Central memory CD8-positive, alpha-beta T cell (primary cell): ENCODE measurements at regions not wholly inside any gene's neighbourhood (a gene's known extent, or its start where the extent isn't known, plus 50 kb on each side); places are given as distances from the start of the nearest gene placed in this dataset.

ENCODE experiments used
- ATAC-seq: fragments of 150-1000 bp; cut with Tn5 transposase; replicated peaks from 2 replicates; pipeline ENCODE4 v1.10.0; 2022; ENCODE audit warnings: mild to moderate bottlenecking, moderate FRiP score, moderate number of reproducible peaks; ENCODE audit not compliant: poor library complexity, severe bottlenecking; ENCODE audit errors: extremely low read depth
- DNase-seq, 2 donors: peaks; one replicate each; pipeline ENCODE4 v3.0.0; 2021; ENCODE audit warnings: low spot score in 2 of 2
- H3K27ac Mint-ChIP-seq: one replicate; pipeline ENCODE4 v1.8.0; 2022; ENCODE audit warnings: low read depth, mild to moderate bottlenecking, moderate library complexity, mixed read lengths
- H3K27me3 Mint-ChIP-seq: one replicate; pipeline ENCODE4 v1.8.0; 2022; ENCODE audit warnings: mixed read lengths
- H3K36me3 Mint-ChIP-seq: one replicate; pipeline ENCODE4 v1.8.0; 2022; ENCODE audit warnings: mild to moderate bottlenecking, moderate library complexity, mixed read lengths; ENCODE audit not compliant: insufficient read depth
- H3K4me1 Mint-ChIP-seq: one replicate; pipeline ENCODE4 v1.8.0; 2022; ENCODE audit warnings: mixed read lengths
- H3K4me3 Mint-ChIP-seq: one replicate; pipeline ENCODE4 v1.8.0; 2022; ENCODE audit warnings: mild to moderate bottlenecking, moderate library complexity, mixed read lengths
- H3K9me3 Mint-ChIP-seq: one replicate; pipeline ENCODE4 v1.8.0; 2022; ENCODE audit warnings: mixed read lengths

- Mint-ChIP-seq H3K4me3 (no peak overlapping the region), H3K27ac (no peak overlapping the region), H3K36me3 (no peaks in the 10 kb centered on the region), H3K27me3 (no peaks in the 10 kb centered on the region), H3K9me3 (peaks cover 24% of the 10 kb centered on the region), H3K4me1 (no peaks in the 10 kb centered on the region)
- DNase-seq (no peak), ATAC-seq (no peak)
These were observed 476.9 kb downstream of the TBC1D32 start for GRCh38 chr6:120857422-120857821.

- Mint-ChIP-seq H3K4me1 (no peaks in the 10 kb centered on the region), H3K27me3 (no peaks in the 10 kb centered on the region), H3K36me3 (no peaks in the 10 kb centered on the region), H3K4me3 (no peak overlapping the region), H3K9me3 (peaks cover 13% of the 10 kb centered on the region), H3K27ac (no peak overlapping the region)
- DNase-seq (no peak), ATAC-seq (no peak)
These were observed 479.7 kb downstream of the TBC1D32 start for GRCh38 chr6:120854583-120854982.

GRCh38 chr6:120853489-120853888, 480.8 kb downstream of the TBC1D32 start:
- H3K27ac Mint-ChIP-seq, result no peak overlapping the region
- no peaks in the 10 kb centered on the region for H3K4me1 Mint-ChIP-seq
- no peak for DNase-seq
- peaks cover 9% of the 10 kb centered on the region for H3K9me3 Mint-ChIP-seq
- H3K4me3 Mint-ChIP-seq, result no peak overlapping the region
- H3K27me3 Mint-ChIP-seq, result no peaks in the 10 kb centered on the region
- H3K36me3 Mint-ChIP-seq, result no peaks in the 10 kb centered on the region
- ATAC-seq, result no peak

GRCh38 chr6:120852293-120852849, 481.9 kb downstream of the TBC1D32 start:
- Mint-ChIP-seq H3K27me3 (no peaks in the 10 kb centered on the region), H3K4me1 (no peaks in the 10 kb centered on the region), H3K27ac (no peak overlapping the region), H3K36me3 (no peaks in the 10 kb centered on the region), H3K9me3 (no peaks in the 10 kb centered on the region), H3K4me3 (no peak overlapping the region)
- DNase-seq (no peak), ATAC-seq (peak; percentile 6)

GRCh38 chr6:120826253-120826652, 508.0 kb downstream of the TBC1D32 start:
- no peak for ATAC-seq
- no peak for DNase-seq
- Mint-ChIP-seq H3K9me3 (no peaks in the 10 kb centered on the region), H3K4me1 (no peaks in the 10 kb centered on the region), H3K4me3 (no peak overlapping the region), H3K36me3 (no peaks in the 10 kb centered on the region), H3K27ac (no peak overlapping the region), H3K27me3 (no peaks in the 10 kb centered on the region)

GRCh38 chr6:120816794-120817193, 517.5 kb downstream of the TBC1D32 start:
- Mint-ChIP-seq H3K9me3 (peaks cover 27% of the 10 kb centered on the region), H3K27ac (no peak overlapping the region), H3K36me3 (peaks cover 1% of the 10 kb centered on the region), H3K4me3 (no peak overlapping the region), H3K27me3 (no peaks in the 10 kb centered on the region), H3K4me1 (no peaks in the 10 kb centered on the region)
- DNase-seq, result no peak
- ATAC-seq, result no peak

- no peaks in the 10 kb centered on the region for H3K4me1 Mint-ChIP-seq
- no peaks in the 10 kb centered on the region for H3K27me3 Mint-ChIP-seq
- H3K9me3 Mint-ChIP-seq, result peaks cover 14% of the 10 kb centered on the region
- ATAC-seq (no peak), DNase-seq (no peak)
- H3K4me3 Mint-ChIP-seq, result no peak overlapping the region
- H3K36me3 Mint-ChIP-seq, result no peaks in the 10 kb centered on the region
- no peak overlapping the region for H3K27ac Mint-ChIP-seq
These were observed 529.0 kb downstream of the TBC1D32 start for GRCh38 chr6:120805276-120805675.

GRCh38 chr6:120804612-120805011, 529.7 kb downstream of the TBC1D32 start:
- H3K27ac Mint-ChIP-seq, result no peak overlapping the region
- no peaks in the 10 kb centered on the region for H3K4me1 Mint-ChIP-seq
- H3K36me3 Mint-ChIP-seq, result no peaks in the 10 kb centered on the region
- no peaks in the 10 kb centered on the region for H3K27me3 Mint-ChIP-seq
- H3K4me3 Mint-ChIP-seq, result no peak overlapping the region
- no peak for DNase-seq
- no peak for ATAC-seq
- H3K9me3 Mint-ChIP-seq, result peaks cover 14% of the 10 kb centered on the region

- Mint-ChIP-seq H3K4me1 (no peaks in the 10 kb centered on the region), H3K27me3 (no peaks in the 10 kb centered on the region), H3K4me3 (no peak overlapping the region), H3K9me3 (no peaks in the 10 kb centered on the region), H3K27ac (no peak overlapping the region), H3K36me3 (no peaks in the 10 kb centered on the region)
- DNase-seq (no peak), ATAC-seq (no peak)
These were observed 547.6 kb downstream of the TBC1D32 start for GRCh38 chr6:120786682-120787081.

- ATAC-seq (no peak), DNase-seq (no peak)
- H3K36me3 Mint-ChIP-seq, result no peaks in the 10 kb centered on the region
- no peaks in the 10 kb centered on the region for H3K9me3 Mint-ChIP-seq
- no peak overlapping the region for H3K27ac Mint-ChIP-seq
- H3K4me1 Mint-ChIP-seq, result no peaks in the 10 kb centered on the region
- H3K4me3 Mint-ChIP-seq, result no peak overlapping the region
- no peaks in the 10 kb centered on the region for H3K27me3 Mint-ChIP-seq
These were observed 548.0 kb downstream of the TBC1D32 start for GRCh38 chr6:120786256-120786655.

- H3K4me3 Mint-ChIP-seq, result no peak overlapping the region
- H3K4me1 Mint-ChIP-seq, result no peaks in the 10 kb centered on the region
- H3K9me3 Mint-ChIP-seq, result no peaks in the 10 kb centered on the region
- H3K27ac Mint-ChIP-seq, result no peak overlapping the region
- no peaks in the 10 kb centered on the region for H3K36me3 Mint-ChIP-seq
- no peaks in the 10 kb centered on the region for H3K27me3 Mint-ChIP-seq
- DNase-seq, result no peak
- no peak for ATAC-seq
These were observed 548.7 kb downstream of the TBC1D32 start for GRCh38 chr6:120785459-120786086.

- Mint-ChIP-seq H3K27ac (no peak overlapping the region), H3K4me3 (no peak overlapping the region), H3K9me3 (peaks cover 5% of the 10 kb centered on the region), H3K27me3 (no peaks in the 10 kb centered on the region), H3K36me3 (no peaks in the 10 kb centered on the region), H3K4me1 (no peaks in the 10 kb centered on the region)
- ATAC-seq, result no peak
- no peak for DNase-seq
These were observed 554.8 kb downstream of the TBC1D32 start for GRCh38 chr6:120779441-120779840.

GRCh38 chr6:120775698-120776097, 558.6 kb downstream of the TBC1D32 start:
- ATAC-seq (no peak), DNase-seq (no peak)
- Mint-ChIP-seq H3K9me3 (peaks cover 9% of the 10 kb centered on the region), H3K4me3 (no peak overlapping the region), H3K36me3 (no peaks in the 10 kb centered on the region), H3K27ac (no peak overlapping the region), H3K4me1 (no peaks in the 10 kb centered on the region), H3K27me3 (no peaks in the 10 kb centered on the region)
